Calu3 (cell line): ENCODE measurements at regions not wholly inside any gene's neighbourhood (a gene's known extent, or its start where the extent isn't known, plus 50 kb on each side); places are given as distances from the start of the nearest gene placed in this dataset.

ENCODE experiments used
- BruUV-seq: library from RNA; stranded (reverse); fragments of 400-500 nt; replicated peaks from 2 replicates; lab custom pipeline; 2021; lab: Mats Ljungman, UMichigan
- CTCF ChIA-PET: fragments of 300-600 bp; sonication (Branson Sonifier 250); formaldehyde crosslinking; loops from one replicate; lab custom pipeline; 2022; ENCODE audit warnings: antibody characterized with exemption; lab: Charles Lee
- DNase-seq: peaks from one replicate; pipeline ENCODE4 v3.0.0; 2022
- H3K27ac Mint-ChIP-seq: one replicate; pipeline ENCODE4 v1.8.0; 2022; ENCODE audit warnings: mixed read lengths; ENCODE audit not compliant: unreplicated experiment
- H3K27me3 Mint-ChIP-seq: one replicate; pipeline ENCODE4 v1.8.0; 2022; ENCODE audit warnings: mixed read lengths; ENCODE audit not compliant: unreplicated experiment
- H3K36me3 Mint-ChIP-seq: one replicate; pipeline ENCODE4 v1.8.0; 2022; ENCODE audit warnings: mild to moderate bottlenecking, moderate library complexity, mixed read lengths; ENCODE audit not compliant: insufficient read depth, unreplicated experiment
- H3K4me1 Mint-ChIP-seq: one replicate; pipeline ENCODE4 v1.8.0; 2022; ENCODE audit warnings: mild to moderate bottlenecking, low read depth, mixed read lengths; ENCODE audit not compliant: unreplicated experiment
- H3K4me3 Mint-ChIP-seq: one replicate; pipeline ENCODE4 v1.8.0; 2022; ENCODE audit warnings: mild to moderate bottlenecking, low read depth, moderate library complexity, mixed read lengths; ENCODE audit not compliant: unreplicated experiment
- H3K9me3 Mint-ChIP-seq: one replicate; pipeline ENCODE4 v1.8.0; 2022; ENCODE audit warnings: low read depth, mixed read lengths; ENCODE audit not compliant: unreplicated experiment
- intact Hi-C: fragments of 100-400 bp; cut with micrococcal nuclease; formaldehyde crosslinking; loops from one replicate; pipeline ENCODE4 v1.10.0; 2022; ENCODE audit not compliant: unreplicated experiment
- TF ChIP-seq, protein P1 (sequence below): fragments of 200-600 bp; IDR thresholded peaks from one replicate; pipeline ENCODE4 v1.8.0; 2022; ENCODE audit warnings: antibody characterized with exemption; ENCODE audit not compliant: unreplicated experiment

GRCh38 chr2:37776487-37776886 is 105.0 kb upstream of the CDC42EP3 start:
- H3K27me3 Mint-ChIP-seq: no peaks in the 10 kb centered on the region
- no peak overlapping the region for H3K27ac Mint-ChIP-seq
- DNase-seq: peak; percentile 24
- TF ChIP-seq, protein P1, sequence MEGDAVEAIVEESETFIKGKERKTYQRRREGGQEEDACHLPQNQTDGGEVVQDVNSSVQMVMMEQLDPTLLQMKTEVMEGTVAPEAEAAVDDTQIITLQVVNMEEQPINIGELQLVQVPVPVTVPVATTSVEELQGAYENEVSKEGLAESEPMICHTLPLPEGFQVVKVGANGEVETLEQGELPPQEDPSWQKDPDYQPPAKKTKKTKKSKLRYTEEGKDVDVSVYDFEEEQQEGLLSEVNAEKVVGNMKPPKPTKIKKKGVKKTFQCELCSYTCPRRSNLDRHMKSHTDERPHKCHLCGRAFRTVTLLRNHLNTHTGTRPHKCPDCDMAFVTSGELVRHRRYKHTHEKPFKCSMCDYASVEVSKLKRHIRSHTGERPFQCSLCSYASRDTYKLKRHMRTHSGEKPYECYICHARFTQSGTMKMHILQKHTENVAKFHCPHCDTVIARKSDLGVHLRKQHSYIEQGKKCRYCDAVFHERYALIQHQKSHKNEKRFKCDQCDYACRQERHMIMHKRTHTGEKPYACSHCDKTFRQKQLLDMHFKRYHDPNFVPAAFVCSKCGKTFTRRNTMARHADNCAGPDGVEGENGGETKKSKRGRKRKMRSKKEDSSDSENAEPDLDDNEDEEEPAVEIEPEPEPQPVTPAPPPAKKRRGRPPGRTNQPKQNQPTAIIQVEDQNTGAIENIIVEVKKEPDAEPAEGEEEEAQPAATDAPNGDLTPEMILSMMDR: no peak
- H3K4me3 Mint-ChIP-seq: no peak overlapping the region
- peaks cover 27% of the 10 kb centered on the region for H3K4me1 Mint-ChIP-seq
- peaks cover 3% of the 10 kb centered on the region for H3K9me3 Mint-ChIP-seq
- no TSS peak for BruUV-seq
- intact Hi-C loops: loop anchor here (1.0 kb wide), 1 partner anchor 26 kb away; no protein-coding TSS in a partner anchor
- CTCF ChIA-PET: no interaction called here
- no peaks in the 10 kb centered on the region for H3K36me3 Mint-ChIP-seq

- Mint-ChIP-seq H3K4me3 (no peak overlapping the region), H3K9me3 (peaks cover 3% of the 10 kb centered on the region), H3K27ac (no peak overlapping the region), H3K27me3 (no peaks in the 10 kb centered on the region), H3K4me1 (peaks cover 27% of the 10 kb centered on the region), H3K36me3 (no peaks in the 10 kb centered on the region)
- TF ChIP-seq, protein P1: no peak
- no peak for DNase-seq
- intact Hi-C loops: no loop called here
- CTCF ChIA-PET: no interaction called here
- BruUV-seq: no TSS peak
These were observed 107.7 kb upstream of the CDC42EP3 start for GRCh38 chr2:37779139-37779538.

- TF ChIP-seq, protein P1: no peak
- no TSS peak for BruUV-seq
- Mint-ChIP-seq H3K27me3 (no peaks in the 10 kb centered on the region), H3K4me3 (no peak overlapping the region), H3K9me3 (peaks cover 3% of the 10 kb centered on the region), H3K36me3 (no peaks in the 10 kb centered on the region), H3K27ac (no peak overlapping the region), H3K4me1 (peaks cover 27% of the 10 kb centered on the region)
- intact Hi-C loops: no loop called here
- no peak for DNase-seq
- CTCF ChIA-PET: no interaction called here
These were observed 108.4 kb upstream of the CDC42EP3 start for GRCh38 chr2:37779611-37780386.

DNA sequence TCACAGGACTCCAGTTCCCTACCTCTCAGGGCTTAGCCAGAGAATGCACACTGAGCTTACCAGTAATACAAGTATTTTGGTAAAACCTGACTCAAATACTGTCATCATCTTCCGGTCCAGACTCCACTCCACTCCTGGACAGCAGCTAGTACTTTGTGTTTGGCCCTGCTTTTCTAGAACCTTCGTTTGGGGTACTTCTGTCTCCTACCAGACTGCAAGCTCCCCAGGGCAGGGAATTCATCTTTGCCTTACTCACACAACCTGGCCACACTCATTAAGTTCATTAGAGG is 108.9 kb upstream of the CDC42EP3 start:
- no TSS peak for BruUV-seq
- Mint-ChIP-seq H3K27ac (no peak overlapping the region), H3K4me3 (no peak overlapping the region), H3K36me3 (no peaks in the 10 kb centered on the region), H3K27me3 (no peaks in the 10 kb centered on the region), H3K4me1 (peaks cover 27% of the 10 kb centered on the region), H3K9me3 (no peaks in the 10 kb centered on the region)
- intact Hi-C loops: no loop called here
- CTCF ChIA-PET: no interaction called here
- TF ChIP-seq, protein P1: no peak
- DNase-seq: no peak
